ENCODE measurements at regions not wholly inside any gene's neighbourhood (a gene's known extent, or its start where the extent isn't known, plus 50 kb on each side); places are given as distances from the start of the nearest gene placed in this dataset.
"Not testable (repeated sequence)": the region's sequence is repeated elsewhere in the genome, so short reads cannot be mapped to it uniquely, and the experiment has no call there.

DNA sequence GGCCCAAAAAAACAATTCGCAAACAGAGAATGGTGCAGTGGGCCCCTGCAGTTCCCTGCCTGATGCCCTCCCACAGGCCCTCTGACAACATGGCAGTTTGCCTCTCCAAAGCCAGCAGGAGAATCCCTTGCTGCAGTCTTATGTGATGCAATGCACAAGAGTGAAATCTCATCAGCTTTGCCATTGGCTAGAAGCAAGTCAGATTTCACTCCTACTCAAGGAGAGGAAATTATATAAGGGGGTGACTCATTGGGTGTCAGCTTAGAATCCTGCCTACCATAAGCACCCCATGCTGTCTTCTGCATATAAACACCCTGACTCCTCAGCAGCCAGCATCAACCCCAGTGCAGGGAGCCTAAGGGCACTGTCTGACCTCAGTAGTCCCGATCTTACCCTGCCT is 157.3 kb upstream of the LDB2 start:
- DNase-seq, result no peak

GRCh38 chr4:17045866-17046265 is 147.4 kb upstream of the LDB2 start:
- DNase-seq, result no peak

GRCh38 chr4:17038510-17039176 is 140.2 kb upstream of the LDB2 start:
- DNase-seq, result no peak

- no peak for DNase-seq
Observed at GRCh38 chr4:17033768-17034181, 135.3 kb upstream of the LDB2 start.

- no peak for DNase-seq
Observed at GRCh38 chr4:17033025-17033767, 134.8 kb upstream of the LDB2 start.

GRCh38 chr4:17030543-17030942 is 132.1 kb upstream of the LDB2 start:
- no peak for DNase-seq

DNA sequence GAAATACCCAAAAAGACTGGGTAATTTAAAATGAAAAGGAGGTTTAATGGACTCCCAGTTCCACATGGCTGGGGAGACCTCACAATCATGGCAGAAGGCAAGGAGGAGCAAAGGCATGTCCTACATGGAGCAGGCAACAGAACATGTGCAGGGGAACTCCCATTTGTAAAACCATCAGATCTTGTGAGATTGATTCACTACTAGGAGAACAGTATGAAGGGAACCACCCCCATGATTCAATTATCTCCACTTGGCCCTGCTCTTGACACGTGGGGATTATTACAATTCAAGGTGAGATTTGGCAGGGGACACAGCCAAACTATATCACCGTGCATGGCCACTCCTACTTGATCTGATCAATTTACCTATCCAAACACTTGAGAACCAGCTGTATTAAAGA is 131.5 kb upstream of the LDB2 start:
- no peak for DNase-seq

DNA sequence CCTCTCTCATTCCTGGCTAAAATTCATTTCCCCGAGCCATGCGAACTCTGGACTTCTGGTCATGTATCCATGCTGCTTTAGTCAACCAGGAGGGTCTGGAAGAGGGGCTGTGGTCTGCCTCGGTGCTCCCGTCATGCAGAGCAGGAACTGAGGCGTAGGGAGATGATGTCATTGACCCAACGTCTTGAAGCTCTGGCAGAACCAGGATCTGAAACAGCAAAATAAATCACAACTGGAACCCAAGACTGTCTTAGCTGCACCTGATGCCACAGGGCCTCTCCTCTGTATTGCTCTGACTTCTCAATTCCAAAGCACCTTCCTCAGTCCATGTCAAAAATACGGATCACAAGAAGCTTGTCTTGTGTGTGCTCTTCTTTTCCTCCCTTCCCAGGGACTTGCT is 131.0 kb upstream of the LDB2 start:
- DNase-seq, result no peak

GRCh38 chr4:17027495-17027894 is 129.1 kb upstream of the LDB2 start:
- DNase-seq, result no peak

DNA sequence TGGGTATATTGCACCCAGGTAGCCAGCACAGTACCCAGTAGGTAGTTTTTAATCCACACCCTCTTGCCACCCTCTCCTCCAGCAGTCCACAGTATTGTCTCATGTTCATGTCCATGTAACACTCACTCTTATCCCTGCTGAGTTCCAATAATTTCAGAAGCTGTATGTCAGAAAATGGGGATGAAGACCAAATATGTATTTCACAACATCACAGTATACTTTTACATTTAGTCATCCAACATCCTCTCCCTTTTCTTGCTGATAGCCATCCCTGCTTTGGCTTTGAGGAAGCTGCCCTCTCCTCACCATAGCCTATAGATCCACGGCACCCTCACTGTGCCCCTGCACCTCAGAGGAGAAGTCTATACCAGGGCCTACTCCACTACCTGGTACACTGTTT is 126.0 kb upstream of the LDB2 start:
- DNase-seq, result no peak

DNA sequence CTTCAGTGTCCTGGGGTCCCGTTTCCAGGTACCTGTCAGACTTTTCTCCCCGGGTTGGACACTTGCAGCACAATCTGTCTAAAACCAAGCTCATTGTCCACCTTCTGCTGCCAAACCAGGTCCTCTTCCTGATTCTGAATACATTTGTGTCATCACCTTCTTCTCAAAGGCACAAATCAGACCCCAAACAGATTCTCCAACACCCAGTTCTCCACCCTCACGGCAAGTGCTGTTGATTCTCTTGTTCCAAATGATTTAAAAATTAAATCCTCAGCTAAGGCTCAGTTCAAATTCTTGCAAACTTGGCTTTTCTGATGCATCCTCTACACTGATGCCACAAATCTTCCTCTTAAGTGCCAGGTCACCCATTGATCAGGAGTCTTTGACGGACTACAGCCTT is 122.5 kb upstream of the LDB2 start:
- no peak for DNase-seq

DNA sequence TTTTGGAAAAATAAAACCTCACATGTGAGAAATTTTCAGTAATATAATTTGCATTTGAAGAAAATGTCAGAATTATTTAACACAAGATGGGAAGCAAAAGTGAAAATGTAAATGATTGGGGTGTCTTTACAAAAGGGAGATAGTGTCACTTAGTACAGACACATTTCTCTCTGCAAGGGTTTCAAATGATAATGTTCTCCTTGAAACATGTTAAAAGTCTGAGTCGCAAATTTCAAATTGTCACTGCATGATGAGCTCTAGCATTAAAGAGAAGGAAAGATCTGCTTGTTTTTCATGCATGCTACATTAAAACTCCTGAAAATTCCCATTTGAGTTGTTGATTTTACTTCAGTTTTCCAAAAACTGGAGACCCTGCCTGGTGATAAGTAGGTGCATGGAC is 122.0 kb upstream of the LDB2 start:
- no peak for DNase-seq

DNA sequence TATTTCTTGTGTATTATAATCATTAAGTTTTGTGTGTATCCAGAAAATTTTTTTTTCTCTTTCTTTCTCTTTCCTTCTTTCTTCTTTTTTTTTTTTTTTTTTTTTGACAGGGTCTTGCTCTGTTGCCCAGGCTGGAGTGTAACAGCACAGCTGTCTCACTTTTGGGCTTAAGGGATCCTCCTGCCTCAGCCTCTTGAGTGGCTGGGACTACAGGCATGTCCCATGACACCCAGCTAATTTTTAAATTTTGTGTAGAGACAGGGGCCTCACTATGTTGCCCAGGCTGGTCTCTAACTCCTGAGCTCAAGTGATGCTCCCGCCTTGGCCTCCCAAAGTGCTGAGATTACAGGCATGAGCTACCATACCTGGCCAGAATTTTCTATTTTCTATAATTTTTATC is 120.2 kb upstream of the LDB2 start:
- DNase-seq, result not testable (repeated sequence)

DNA sequence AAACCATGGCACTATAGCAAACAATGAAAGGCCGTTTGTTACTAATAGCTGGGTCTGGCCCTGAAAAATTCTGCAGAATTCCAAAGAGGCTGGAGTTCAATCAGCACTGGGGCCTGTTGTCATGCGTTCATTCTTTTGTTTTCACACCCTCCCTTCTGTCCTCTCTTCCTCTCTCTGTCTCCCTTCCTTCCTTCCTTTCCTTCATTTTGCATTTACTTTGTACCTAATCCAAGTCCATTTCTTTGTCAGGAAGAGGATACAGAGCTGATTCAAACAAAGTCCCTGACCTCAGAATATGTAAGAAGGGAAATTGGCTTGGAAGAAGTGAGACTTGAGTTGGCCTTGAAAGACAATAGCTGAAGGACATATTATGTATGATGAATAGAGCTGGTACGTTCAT is 119.6 kb upstream of the LDB2 start:
- no peak for DNase-seq

DNA sequence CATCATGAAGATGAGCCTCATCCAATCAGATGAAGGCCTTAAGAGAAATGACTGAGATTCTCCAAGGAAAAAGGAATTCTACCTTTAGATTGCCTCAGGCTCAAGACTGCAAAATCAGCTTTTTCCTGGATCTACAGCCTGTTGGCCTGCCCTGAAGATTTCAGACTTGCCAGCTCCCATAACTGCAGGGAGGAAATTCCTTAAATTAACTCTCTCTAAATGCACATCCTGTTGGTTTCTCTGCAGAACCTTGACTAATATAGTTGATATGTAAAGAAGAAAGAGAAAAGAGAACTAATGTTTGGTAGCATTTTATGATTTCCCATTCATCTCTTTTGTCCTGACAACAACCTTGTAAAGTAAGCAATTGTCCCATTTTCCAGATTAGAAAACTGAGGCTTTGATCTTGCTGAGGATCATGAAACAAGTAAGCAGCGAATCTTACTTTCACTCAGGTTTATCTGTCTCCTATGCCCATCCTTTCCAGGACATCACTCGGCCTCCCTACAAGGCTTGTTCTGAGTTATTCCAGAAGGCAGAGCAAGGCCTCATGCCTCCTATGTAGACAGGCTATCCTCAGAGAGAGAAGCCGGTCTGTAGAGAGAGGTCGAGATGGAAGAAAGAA is 115.0 kb upstream of the LDB2 start:
- no peak for DNase-seq

GRCh38 chr4:17012451-17012850 is 114.0 kb upstream of the LDB2 start:
- DNase-seq, result no peak

GRCh38 chr4:17010426-17011087 is 112.1 kb upstream of the LDB2 start:
- DNase-seq, result no peak

- DNase-seq, result no peak
Observed at GRCh38 chr4:17009871-17010367, 111.5 kb upstream of the LDB2 start.

DNA sequence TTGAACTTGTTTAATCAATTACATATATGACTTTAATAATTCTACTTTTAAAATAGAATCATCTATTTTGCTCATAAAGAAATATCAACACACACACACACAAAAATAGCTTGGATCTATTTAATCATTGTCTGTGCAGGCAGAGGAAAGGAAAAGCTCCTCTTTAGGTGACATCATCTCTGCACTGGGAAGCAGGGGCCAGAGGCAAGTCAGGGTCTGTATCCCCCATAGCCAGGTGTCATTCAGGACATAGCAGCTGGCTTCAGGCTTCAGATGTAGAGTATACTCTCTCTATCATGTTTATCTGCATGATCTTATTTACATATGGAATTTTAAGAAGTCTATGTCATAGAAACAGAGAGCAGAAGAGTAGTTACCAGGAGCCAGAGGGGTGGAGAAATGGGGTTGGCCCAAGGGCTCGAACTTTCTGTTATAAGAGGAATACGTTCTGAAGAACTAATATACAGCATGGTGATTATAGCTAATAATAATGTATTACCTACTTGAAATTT is 110.4 kb upstream of the LDB2 start:
- DNase-seq, result no peak

GRCh38 chr4:17003606-17004392 is 105.4 kb upstream of the LDB2 start:
- not testable (repeated sequence) for DNase-seq

DNA sequence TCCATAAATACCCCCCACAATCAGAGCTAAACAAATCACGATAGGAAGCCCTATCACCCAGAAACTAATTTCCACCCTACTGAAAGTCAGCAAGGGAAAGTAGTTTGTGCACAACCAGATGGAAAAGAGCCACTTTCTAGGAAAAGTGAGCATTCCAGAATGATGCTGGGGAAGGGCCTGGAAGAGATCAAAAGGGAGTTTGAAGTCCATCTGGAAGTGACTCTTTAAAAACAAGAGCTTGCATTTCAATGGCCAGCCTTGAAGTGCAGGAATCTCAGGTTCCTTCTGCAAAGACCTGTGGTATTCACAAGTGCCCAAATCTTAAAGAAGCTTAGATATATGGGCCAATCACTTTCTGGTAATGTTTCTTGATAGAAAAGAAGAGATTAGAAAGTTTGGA is 97.0 kb upstream of the LDB2 start:
- no peak for DNase-seq

Data from GOT3 (cell line).